ENCODE measurements at regions not wholly inside any gene's neighbourhood (a gene's known extent, or its start where the extent isn't known, plus 50 kb on each side); places are given as distances from the start of the nearest gene placed in this dataset.

GRCh38 chr3:177758126-177758525, 560.8 kb upstream of the TBL1XR1 start:
- no peak for DNase-seq
- CTCF ChIA-PET, result no interaction called here

GRCh38 chr3:177760803-177761202, 563.5 kb upstream of the TBL1XR1 start:
- no peak overlapping the region for H3K27ac Mint-ChIP-seq
- CTCF ChIA-PET, result no interaction called here
- H3K36me3 Mint-ChIP-seq, result peaks cover 2% of the 10 kb centered on the region

More at GRCh38 chr3:177758126-177758525, 560.8 kb upstream of the TBL1XR1 start:
- Mint-ChIP-seq H3K9me3 (peaks cover 10% of the 10 kb centered on the region), H3K27ac (no peak overlapping the region), H3K27me3 (no peaks in the 10 kb centered on the region), H3K4me3 (no peak overlapping the region), H3K36me3 (peaks cover 2% of the 10 kb centered on the region), H3K4me1 (no peaks in the 10 kb centered on the region)

GRCh38 chr3:177764377-177764912, 567.2 kb upstream of the TBL1XR1 start:
- Mint-ChIP-seq H3K27ac (no peak overlapping the region), H3K9me3 (peaks cover 10% of the 10 kb centered on the region), H3K27me3 (no peaks in the 10 kb centered on the region), H3K36me3 (peaks cover 3% of the 10 kb centered on the region), H3K4me3 (no peak overlapping the region), H3K4me1 (no peaks in the 10 kb centered on the region)
- CTCF ChIA-PET, result interaction anchor here (0.9 kb wide), 1 partner anchor 11 kb away, joined by 3 read pairs; no protein-coding TSS in a partner anchor
- DNase-seq, result no peak

More at GRCh38 chr3:177760803-177761202, 563.5 kb upstream of the TBL1XR1 start:
- Mint-ChIP-seq H3K4me1 (no peaks in the 10 kb centered on the region), H3K27me3 (no peaks in the 10 kb centered on the region), H3K4me3 (no peak overlapping the region), H3K9me3 (peaks cover 10% of the 10 kb centered on the region)
- DNase-seq, result no peak

- Mint-ChIP-seq H3K9me3 (peaks cover 6% of the 10 kb centered on the region), H3K4me3 (no peak overlapping the region), H3K27ac (no peak overlapping the region), H3K36me3 (peaks cover 2% of the 10 kb centered on the region), H3K27me3 (no peaks in the 10 kb centered on the region), H3K4me1 (no peaks in the 10 kb centered on the region)
- CTCF ChIA-PET, result no interaction called here
- no peak for DNase-seq
These were observed 567.7 kb upstream of the TBL1XR1 start for GRCh38 chr3:177764933-177765332.

GRCh38 chr3:177770383-177771230, 573.3 kb upstream of the TBL1XR1 start:
- CTCF ChIA-PET, result no interaction called here
- Mint-ChIP-seq H3K36me3 (peaks cover 2% of the 10 kb centered on the region), H3K27me3 (no peaks in the 10 kb centered on the region)

GRCh38 chr3:177771780-177772179, 574.5 kb upstream of the TBL1XR1 start:
- DNase-seq, result no peak

More at GRCh38 chr3:177770383-177771230, 573.3 kb upstream of the TBL1XR1 start:
- peaks cover 4% of the 10 kb centered on the region for H3K9me3 Mint-ChIP-seq
- H3K4me1 Mint-ChIP-seq, result no peaks in the 10 kb centered on the region
- DNase-seq, result no peak
- no peak overlapping the region for H3K4me3 Mint-ChIP-seq
- H3K27ac Mint-ChIP-seq, result no peak overlapping the region

GRCh38 chr3:177772908-177773557, 575.8 kb upstream of the TBL1XR1 start:
- Mint-ChIP-seq H3K4me1 (peaks cover 5% of the 10 kb centered on the region), H3K27me3 (no peaks in the 10 kb centered on the region), H3K36me3 (peaks cover under 1% of the 10 kb centered on the region), H3K27ac (no peak overlapping the region), H3K4me3 (no peak overlapping the region), H3K9me3 (peaks cover under 1% of the 10 kb centered on the region)
- DNase-seq, result no peak
- CTCF ChIA-PET, result no interaction called here

More at GRCh38 chr3:177771780-177772179, 574.5 kb upstream of the TBL1XR1 start:
- Mint-ChIP-seq H3K4me3 (no peak overlapping the region), H3K4me1 (no peaks in the 10 kb centered on the region), H3K9me3 (peaks cover 4% of the 10 kb centered on the region), H3K36me3 (peaks cover 2% of the 10 kb centered on the region), H3K27me3 (no peaks in the 10 kb centered on the region), H3K27ac (no peak overlapping the region)
- CTCF ChIA-PET, result no interaction called here

GRCh38 chr3:177773717-177774116, 576.4 kb upstream of the TBL1XR1 start:
- no peak overlapping the region for H3K4me3 Mint-ChIP-seq
- peaks cover 12% of the 10 kb centered on the region for H3K4me1 Mint-ChIP-seq
- H3K27ac Mint-ChIP-seq, result no peak overlapping the region
- no peaks in the 10 kb centered on the region for H3K27me3 Mint-ChIP-seq
- CTCF ChIA-PET, result no interaction called here
- no peaks in the 10 kb centered on the region for H3K9me3 Mint-ChIP-seq
- no peak for DNase-seq
- no peaks in the 10 kb centered on the region for H3K36me3 Mint-ChIP-seq

- Mint-ChIP-seq H3K27ac (no peak overlapping the region), H3K4me1 (peaks cover 16% of the 10 kb centered on the region), H3K9me3 (no peaks in the 10 kb centered on the region), H3K4me3 (no peak overlapping the region), H3K27me3 (no peaks in the 10 kb centered on the region), H3K36me3 (no peaks in the 10 kb centered on the region)
- DNase-seq, result no peak
- CTCF ChIA-PET, result interaction anchor here (1.3 kb wide), 1 partner anchor 415 kb away, joined by 5 read pairs; no protein-coding TSS in a partner anchor
These were observed 579.4 kb upstream of the TBL1XR1 start for GRCh38 chr3:177776661-177777101.

GRCh38 chr3:177777699-177778098, 580.4 kb upstream of the TBL1XR1 start:
- Mint-ChIP-seq H3K27me3 (no peaks in the 10 kb centered on the region), H3K4me3 (no peak overlapping the region), H3K27ac (no peak overlapping the region), H3K4me1 (peaks cover 16% of the 10 kb centered on the region), H3K36me3 (no peaks in the 10 kb centered on the region), H3K9me3 (no peaks in the 10 kb centered on the region)
- peak; percentile 52 for DNase-seq
- CTCF ChIA-PET, result interaction anchor here (1.0 to 1.6 kb wide), 7 partner anchors 14 to 418 kb away, joined by 3 to 5 read pairs (median 3); no protein-coding TSS in a partner anchor

GRCh38 chr3:177778633-177779032, 581.4 kb upstream of the TBL1XR1 start:
- Mint-ChIP-seq H3K27ac (no peak overlapping the region), H3K9me3 (no peaks in the 10 kb centered on the region), H3K4me1 (peaks cover 16% of the 10 kb centered on the region), H3K27me3 (no peaks in the 10 kb centered on the region), H3K4me3 (no peak overlapping the region), H3K36me3 (no peaks in the 10 kb centered on the region)
- no peak for DNase-seq
- CTCF ChIA-PET, result interaction anchor here (1.0 to 1.6 kb wide), 4 partner anchors 19 to 841 kb away, joined by 3 to 4 read pairs (median 4); no protein-coding TSS in a partner anchor

GRCh38 chr3:177781686-177782161, 584.4 kb upstream of the TBL1XR1 start:
- no peaks in the 10 kb centered on the region for H3K27me3 Mint-ChIP-seq
- H3K4me1 Mint-ChIP-seq, result peaks cover 28% of the 10 kb centered on the region
- H3K36me3 Mint-ChIP-seq, result no peaks in the 10 kb centered on the region
- CTCF ChIA-PET, result no interaction called here
- no peak for DNase-seq
- peaks cover 3% of the 10 kb centered on the region for H3K9me3 Mint-ChIP-seq
- H3K27ac Mint-ChIP-seq, result no peak overlapping the region
- no peak overlapping the region for H3K4me3 Mint-ChIP-seq

GRCh38 chr3:177783338-177783737, 586.1 kb upstream of the TBL1XR1 start:
- no peak overlapping the region for H3K27ac Mint-ChIP-seq
- peaks cover 32% of the 10 kb centered on the region for H3K4me1 Mint-ChIP-seq
- H3K9me3 Mint-ChIP-seq, result peaks cover 3% of the 10 kb centered on the region
- H3K4me3 Mint-ChIP-seq, result no peak overlapping the region
- no peaks in the 10 kb centered on the region for H3K36me3 Mint-ChIP-seq
- no peaks in the 10 kb centered on the region for H3K27me3 Mint-ChIP-seq
- DNase-seq, result no peak
- CTCF ChIA-PET, result no interaction called here

- Mint-ChIP-seq H3K27ac (no peak overlapping the region), H3K36me3 (no peaks in the 10 kb centered on the region), H3K27me3 (no peaks in the 10 kb centered on the region), H3K9me3 (peaks cover 3% of the 10 kb centered on the region), H3K4me1 (peaks cover 27% of the 10 kb centered on the region), H3K4me3 (no peak overlapping the region)
- no peak for DNase-seq
- CTCF ChIA-PET, result no interaction called here
These were observed 586.5 kb upstream of the TBL1XR1 start for GRCh38 chr3:177783767-177784166.
